Ishikawa (cell line): ENCODE measurements at regions not wholly inside any gene's neighbourhood (a gene's known extent, or its start where the extent isn't known, plus 50 kb on each side); places are given as distances from the start of the nearest gene placed in this dataset.

Source experiments
- CREB1 ChIP-seq: IDR thresholded peaks from 2 replicates; pipeline ENCODE4 v1.6.1; 2012; ENCODE audit warnings: low read depth
- RAD21 ChIP-seq: IDR thresholded peaks from 2 replicates; pipeline ENCODE4 v1.6.1; 2012; ENCODE audit warnings: low read depth
- TCF12 ChIP-seq: IDR thresholded peaks from 2 replicates; pipeline ENCODE4 v1.6.1; 2012; ENCODE audit warnings: low read depth

DNA sequence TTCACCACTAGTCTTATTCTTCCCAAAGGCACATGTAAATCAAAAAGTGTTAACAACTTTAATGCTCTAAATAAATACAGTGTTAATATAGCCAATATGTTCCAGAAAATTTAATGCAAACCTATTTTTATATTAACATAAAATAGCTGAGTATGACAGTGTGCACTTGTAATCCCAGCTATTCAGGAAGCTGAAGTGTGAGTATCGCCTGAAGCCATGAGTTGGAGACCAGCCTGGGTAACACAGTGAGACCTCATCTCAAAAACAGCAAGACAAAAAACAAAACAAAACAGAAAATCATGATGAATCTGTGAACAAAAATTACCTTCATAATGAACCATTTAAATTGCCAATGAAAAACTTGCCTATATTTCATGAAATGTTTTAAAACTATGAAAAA lies 798.9 kb downstream of the SLC6A15 start:
- TF ChIP-seq TCF12 = no peak
- TF ChIP-seq CREB1 = no peak
- TF ChIP-seq RAD21 = no peak
